H9 (cell line): ENCODE measurements at regions not wholly inside any gene's neighbourhood (a gene's known extent, or its start where the extent isn't known, plus 50 kb on each side); places are given as distances from the start of the nearest gene placed in this dataset.

Experiments used
- DNase-seq: peaks from one replicate; pipeline ENCODE4 v3.0.0-alpha.2; 2017
- H2AFZ ChIP-seq: one replicate; pipeline ENCODE4 v1.6.1; 2013; ENCODE audit warnings: mild to moderate bottlenecking, low read length, control low read depth, moderate library complexity
- H2AK5ac ChIP-seq: 2 replicates; pipeline ENCODE4 v1.6.1; 2013; ENCODE audit warnings: low read length, control low read depth, mixed read lengths; ENCODE audit not compliant: insufficient read length
- H2BK120ac ChIP-seq: one replicate; pipeline ENCODE4 v1.6.1; 2013; ENCODE audit warnings: low read depth, mild to moderate bottlenecking, low read length, control low read depth, inconsistent platforms; ENCODE audit not compliant: poor library complexity, severe bottlenecking
- H2BK12ac ChIP-seq: 2 replicates; pipeline ENCODE4 v1.6.1; 2013; ENCODE audit warnings: low read length, control low read depth, mixed read lengths, low read depth; ENCODE audit not compliant: insufficient read length
- H2BK15ac ChIP-seq: 2 replicates; pipeline ENCODE4 v1.6.1; 2013; ENCODE audit warnings: low read depth, low read length, control low read depth
- H2BK20ac ChIP-seq: one replicate; pipeline ENCODE4 v1.6.1; 2013; ENCODE audit warnings: low read depth, mild to moderate bottlenecking, low read length, control low read depth, inconsistent platforms; ENCODE audit not compliant: poor library complexity, severe bottlenecking
- H2BK5ac ChIP-seq: 2 replicates; pipeline ENCODE4 v1.6.1; 2013; ENCODE audit warnings: low read length, control low read depth, mixed read lengths; ENCODE audit not compliant: insufficient read length
- H3K14ac ChIP-seq: 2 replicates; pipeline ENCODE4 v1.6.1; 2013; ENCODE audit warnings: low read length, control low read depth; ENCODE audit not compliant: insufficient read depth
- H3K18ac ChIP-seq: 2 replicates; pipeline ENCODE4 v1.6.1; 2013; ENCODE audit warnings: low read depth, mild to moderate bottlenecking, mixed read lengths, low read length, control low read depth; ENCODE audit not compliant: insufficient read length
- H3K23ac ChIP-seq: 2 replicates; pipeline ENCODE4 v1.6.1; 2013; ENCODE audit warnings: low read length, control low read depth, mixed read lengths, low read depth; ENCODE audit not compliant: insufficient read length
- H3K23me2 ChIP-seq: 2 replicates; pipeline ENCODE4 v1.6.1; 2013; ENCODE audit warnings: low read depth, mild to moderate bottlenecking, mixed read lengths, low read length, control low read depth; ENCODE audit not compliant: insufficient read length, poor library complexity, severe bottlenecking
- H3K27ac ChIP-seq: 2 replicates; pipeline ENCODE4 v1.5.1; 2013; ENCODE audit warnings: low read length, control low read depth, mixed read lengths, low read depth; ENCODE audit not compliant: insufficient read length
- H3K27me3 ChIP-seq: 2 replicates; pipeline ENCODE4 v1.6.1; 2013; ENCODE audit warnings: low read length, control low read depth, inconsistent platforms; ENCODE audit not compliant: insufficient read depth
- H3K4ac ChIP-seq: 2 replicates; pipeline ENCODE4 v1.6.1; 2013; ENCODE audit warnings: low read depth, mild to moderate bottlenecking, control low read depth, inconsistent platforms, low read length, moderate library complexity
- H3K4me1 ChIP-seq: 2 replicates; pipeline ENCODE4 v1.6.1; 2013; ENCODE audit warnings: low read length, control low read depth, inconsistent platforms; ENCODE audit not compliant: insufficient read depth
- H3K4me2 ChIP-seq: 2 replicates; pipeline ENCODE4 v1.6.1; 2013; ENCODE audit warnings: low read length, control low read depth, mixed read lengths; ENCODE audit not compliant: insufficient read length, insufficient read depth
- H3K56ac ChIP-seq: 2 replicates; pipeline ENCODE4 v1.6.1; 2013; ENCODE audit warnings: low read depth, mild to moderate bottlenecking, mixed read lengths, low read length, control low read depth; ENCODE audit not compliant: insufficient read length
- H3K79me1 ChIP-seq: 2 replicates; pipeline ENCODE4 v1.6.1; 2013; ENCODE audit warnings: low read depth, mild to moderate bottlenecking, moderate library complexity, low read length, control low read depth, inconsistent platforms; ENCODE audit not compliant: insufficient read depth, poor library complexity, severe bottlenecking
- H3K79me2 ChIP-seq: 2 replicates; pipeline ENCODE4 v1.6.1; 2013; ENCODE audit warnings: low read length, control low read depth, inconsistent platforms; ENCODE audit not compliant: insufficient read depth
- H3K9ac ChIP-seq: 2 replicates; pipeline ENCODE4 v1.6.1; 2013; ENCODE audit warnings: low read length, control low read depth, mixed read lengths; ENCODE audit not compliant: insufficient read length; ENCODE audit errors: extremely low read depth
- H3K9me3 ChIP-seq: one replicate; pipeline ENCODE4 v1.6.1; 2013; ENCODE audit warnings: low read depth, low read length, inconsistent platforms; ENCODE audit not compliant: control insufficient read depth
- H3T11ph ChIP-seq: one replicate; pipeline ENCODE4 v1.6.1; 2013; ENCODE audit warnings: mild to moderate bottlenecking, low read length, control low read depth, inconsistent platforms
- H4K20me1 ChIP-seq: one replicate; pipeline ENCODE4 v1.6.1; 2013; ENCODE audit not compliant: control insufficient read depth, insufficient read length, insufficient read depth
- H4K5ac ChIP-seq: 2 replicates; pipeline ENCODE4 v1.6.1; 2013; ENCODE audit warnings: low read depth, mild to moderate bottlenecking, mixed read lengths, low read length, control low read depth; ENCODE audit not compliant: insufficient read length
- H4K8ac ChIP-seq: replicated peaks from 2 replicates; pipeline ENCODE4 v1.6.1; 2013; ENCODE audit warnings: low read length, control low read depth, mixed read lengths, low read depth; ENCODE audit not compliant: insufficient read length
- H4K91ac ChIP-seq: 2 replicates; pipeline ENCODE4 v1.6.1; 2013; ENCODE audit warnings: low read depth, mild to moderate bottlenecking, moderate library complexity, mixed read lengths, low read length, control low read depth; ENCODE audit not compliant: insufficient read length
- H3K27ac Mint-ChIP-seq, 3 experiments: 2 replicates in 2 of 3; 3 replicates in 1 of 3; pipeline ENCODE4 v1.8.0; 2020 to 2021; ENCODE audit warnings: mixed read lengths in 3 of 3, mild to moderate bottlenecking in 1 of 3, moderate library complexity in 1 of 3
- H3K27me3 Mint-ChIP-seq: 2 replicates; pipeline ENCODE4 v1.8.0; 2021; ENCODE audit warnings: low read depth, mild to moderate bottlenecking, moderate library complexity, mixed read lengths
- H3K36me3 Mint-ChIP-seq, 3 experiments: 2 replicates in 2 of 3; 3 replicates in 1 of 3; pipeline ENCODE4 v1.8.0; 2020 to 2021; ENCODE audit warnings: low read depth in 3 of 3, mixed read lengths in 3 of 3; ENCODE audit not compliant: insufficient read depth in 1 of 3
- H3K4me1 Mint-ChIP-seq, 2 experiments: 2 replicates each; pipeline ENCODE4 v1.8.0; 2020; ENCODE audit warnings: mixed read lengths in 2 of 2
- H3K4me3 Mint-ChIP-seq, 2 experiments: 2 replicates in 1 of 2; 3 replicates in 1 of 2; pipeline ENCODE4 v1.8.0; 2020 to 2021; ENCODE audit warnings: mild to moderate bottlenecking in 2 of 2, mixed read lengths in 2 of 2, moderate library complexity in 1 of 2
- H3K9me3 Mint-ChIP-seq, 2 experiments: 2 replicates in 1 of 2; 3 replicates in 1 of 2; pipeline ENCODE4 v1.8.0; 2020; ENCODE audit warnings: mild to moderate bottlenecking in 2 of 2, mixed read lengths in 2 of 2, moderate library complexity in 1 of 2
- WGBS: extraction: QIAGEN DNeasy Blood & Tissue Kit; methylation state at CpG from one replicate; pipeline ENCODE4 v1.1.7; 2013; ENCODE audit warnings: missing lambda C conversion rate, low lambda C conversion rate, mixed read lengths; ENCODE audit not compliant: insufficient read length; ENCODE audit errors: extremely low coverage; 5-methylcytosine and 5-hydroxymethylcytosine counted together
- TF ChIP-seq, protein P1 (sequence below): fragments of 200-600 bp; sonication (generic); conservative IDR thresholded peaks from 3 replicates; pipeline ENCODE4 v1.8.0; 2021; ENCODE audit warnings: antibody characterized with exemption, mild to moderate bottlenecking

DNA sequence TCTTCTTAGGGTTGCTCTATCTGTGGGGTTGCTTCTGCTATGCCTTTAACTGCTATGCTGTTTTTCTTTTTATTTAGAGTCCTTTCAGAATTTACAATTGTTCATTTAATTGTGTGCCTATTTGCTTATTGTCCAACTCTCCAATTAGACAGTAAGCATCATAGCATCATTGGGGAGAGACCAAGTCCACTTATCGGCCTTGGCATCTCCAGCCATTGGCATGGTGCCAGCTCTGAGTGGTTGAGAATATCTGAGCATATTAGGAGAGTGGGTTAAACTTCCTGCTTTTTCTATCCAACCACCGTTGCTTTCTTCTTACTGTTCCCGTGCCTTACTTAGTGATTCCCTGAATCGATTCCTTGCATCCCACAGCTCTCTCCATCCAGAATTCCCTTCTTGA, 535.0 kb downstream of the AJAP1 start:
- no peaks in the 10 kb centered on the region for H4K20me1 ChIP-seq
- H3T11ph ChIP-seq = no peak overlapping the region
- peaks cover 3% of the 10 kb centered on the region; the same call in 1 of the 2 replicates for H3K4me1 ChIP-seq
- no peak overlapping the region for H3K4me2 ChIP-seq
- H4K8ac ChIP-seq = no peak overlapping the region
- H3K23me2 ChIP-seq = no peaks in the 10 kb centered on the region
- H3K14ac ChIP-seq = no peak overlapping the region
- H3K56ac ChIP-seq = no peak overlapping the region
- Mint-ChIP-seq H3K27me3 (peaks cover 17% of the 10 kb centered on the region), H3K4me3 (no peak overlapping the region), H3K27ac (no peak overlapping the region), H3K9me3 (no peaks in the 10 kb centered on the region; a peak in 1 of 5 replicates), H3K4me1 (peaks cover 7 to 8% of the 10 kb centered on the region in 2 experiments), H3K36me3 (no peaks in the 10 kb centered on the region)
- no peak overlapping the region for H3K18ac ChIP-seq
- TF ChIP-seq, protein P1, sequence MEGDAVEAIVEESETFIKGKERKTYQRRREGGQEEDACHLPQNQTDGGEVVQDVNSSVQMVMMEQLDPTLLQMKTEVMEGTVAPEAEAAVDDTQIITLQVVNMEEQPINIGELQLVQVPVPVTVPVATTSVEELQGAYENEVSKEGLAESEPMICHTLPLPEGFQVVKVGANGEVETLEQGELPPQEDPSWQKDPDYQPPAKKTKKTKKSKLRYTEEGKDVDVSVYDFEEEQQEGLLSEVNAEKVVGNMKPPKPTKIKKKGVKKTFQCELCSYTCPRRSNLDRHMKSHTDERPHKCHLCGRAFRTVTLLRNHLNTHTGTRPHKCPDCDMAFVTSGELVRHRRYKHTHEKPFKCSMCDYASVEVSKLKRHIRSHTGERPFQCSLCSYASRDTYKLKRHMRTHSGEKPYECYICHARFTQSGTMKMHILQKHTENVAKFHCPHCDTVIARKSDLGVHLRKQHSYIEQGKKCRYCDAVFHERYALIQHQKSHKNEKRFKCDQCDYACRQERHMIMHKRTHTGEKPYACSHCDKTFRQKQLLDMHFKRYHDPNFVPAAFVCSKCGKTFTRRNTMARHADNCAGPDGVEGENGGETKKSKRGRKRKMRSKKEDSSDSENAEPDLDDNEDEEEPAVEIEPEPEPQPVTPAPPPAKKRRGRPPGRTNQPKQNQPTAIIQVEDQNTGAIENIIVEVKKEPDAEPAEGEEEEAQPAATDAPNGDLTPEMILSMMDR = no peak
- no peak overlapping the region for H2AFZ ChIP-seq
- no peaks in the 10 kb centered on the region for H3K79me1 ChIP-seq
- no peak overlapping the region for H3K23ac ChIP-seq
- no peak overlapping the region for H2BK5ac ChIP-seq
- H3K4ac ChIP-seq = no peak overlapping the region
- WGBS = no CpG with 5 or more reads among the region's 4 CpGs
- no peak for DNase-seq
- H2BK12ac ChIP-seq = no peak overlapping the region
- no peaks in the 10 kb centered on the region for H3K27me3 ChIP-seq
- no peak overlapping the region for H3K27ac ChIP-seq
- no peak overlapping the region for H2BK20ac ChIP-seq
- no peak overlapping the region for H4K91ac ChIP-seq
- no peak overlapping the region for H2BK15ac ChIP-seq
- H4K5ac ChIP-seq = no peak overlapping the region
- H3K79me2 ChIP-seq = no peaks in the 10 kb centered on the region
- H3K9ac ChIP-seq = no peak overlapping the region
- H3K9me3 ChIP-seq = no peaks in the 10 kb centered on the region
- H2AK5ac ChIP-seq = no peak overlapping the region
- no peak overlapping the region for H2BK120ac ChIP-seq
